ENCODE measurements at regions not wholly inside any gene's neighbourhood (a gene's known extent, or its start where the extent isn't known, plus 50 kb on each side); places are given as distances from the start of the nearest gene placed in this dataset.

DNA sequence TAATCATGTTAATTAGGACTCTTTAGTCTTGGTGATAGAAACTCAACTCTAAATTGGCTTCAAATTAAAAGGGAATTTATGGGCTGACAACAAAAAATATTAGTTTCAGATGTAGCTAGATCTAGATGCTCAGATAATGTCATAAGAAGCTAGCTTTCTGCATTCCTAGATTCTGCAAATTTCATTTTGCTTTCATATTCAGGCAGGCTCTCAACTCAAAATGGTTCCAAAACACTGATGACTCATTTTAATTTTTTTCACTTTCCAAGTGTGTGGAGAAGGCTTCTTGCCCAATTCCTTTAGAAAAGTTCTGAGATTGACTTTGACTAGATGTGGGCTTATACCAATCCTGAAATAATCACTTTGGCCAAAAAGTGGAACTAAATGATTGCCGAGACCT lies 236.7 kb upstream of the GOT2 start (continued):
- TF ChIP-seq, protein P1, sequence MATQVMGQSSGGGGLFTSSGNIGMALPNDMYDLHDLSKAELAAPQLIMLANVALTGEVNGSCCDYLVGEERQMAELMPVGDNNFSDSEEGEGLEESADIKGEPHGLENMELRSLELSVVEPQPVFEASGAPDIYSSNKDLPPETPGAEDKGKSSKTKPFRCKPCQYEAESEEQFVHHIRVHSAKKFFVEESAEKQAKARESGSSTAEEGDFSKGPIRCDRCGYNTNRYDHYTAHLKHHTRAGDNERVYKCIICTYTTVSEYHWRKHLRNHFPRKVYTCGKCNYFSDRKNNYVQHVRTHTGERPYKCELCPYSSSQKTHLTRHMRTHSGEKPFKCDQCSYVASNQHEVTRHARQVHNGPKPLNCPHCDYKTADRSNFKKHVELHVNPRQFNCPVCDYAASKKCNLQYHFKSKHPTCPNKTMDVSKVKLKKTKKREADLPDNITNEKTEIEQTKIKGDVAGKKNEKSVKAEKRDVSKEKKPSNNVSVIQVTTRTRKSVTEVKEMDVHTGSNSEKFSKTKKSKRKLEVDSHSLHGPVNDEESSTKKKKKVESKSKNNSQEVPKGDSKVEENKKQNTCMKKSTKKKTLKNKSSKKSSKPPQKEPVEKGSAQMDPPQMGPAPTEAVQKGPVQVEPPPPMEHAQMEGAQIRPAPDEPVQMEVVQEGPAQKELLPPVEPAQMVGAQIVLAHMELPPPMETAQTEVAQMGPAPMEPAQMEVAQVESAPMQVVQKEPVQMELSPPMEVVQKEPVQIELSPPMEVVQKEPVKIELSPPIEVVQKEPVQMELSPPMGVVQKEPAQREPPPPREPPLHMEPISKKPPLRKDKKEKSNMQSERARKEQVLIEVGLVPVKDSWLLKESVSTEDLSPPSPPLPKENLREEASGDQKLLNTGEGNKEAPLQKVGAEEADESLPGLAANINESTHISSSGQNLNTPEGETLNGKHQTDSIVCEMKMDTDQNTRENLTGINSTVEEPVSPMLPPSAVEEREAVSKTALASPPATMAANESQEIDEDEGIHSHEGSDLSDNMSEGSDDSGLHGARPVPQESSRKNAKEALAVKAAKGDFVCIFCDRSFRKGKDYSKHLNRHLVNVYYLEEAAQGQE (IDR thresholded peaks at IDR 0.05; ENCODE audit: unreplicated experiment), result no peak
- TF ChIP-seq EZH2 (IDR thresholded peaks at IDR 0.05; ENCODE audit: low read depth, unreplicated experiment) (no peak), JUNB (IDR thresholded peaks at IDR 0.05; ENCODE audit: unreplicated experiment) (no peak), POLR2AphosphoS5 (IDR thresholded peaks at IDR 0.05; ENCODE audit: low read depth) (no peak)
- TF ChIP-seq, protein P2, sequence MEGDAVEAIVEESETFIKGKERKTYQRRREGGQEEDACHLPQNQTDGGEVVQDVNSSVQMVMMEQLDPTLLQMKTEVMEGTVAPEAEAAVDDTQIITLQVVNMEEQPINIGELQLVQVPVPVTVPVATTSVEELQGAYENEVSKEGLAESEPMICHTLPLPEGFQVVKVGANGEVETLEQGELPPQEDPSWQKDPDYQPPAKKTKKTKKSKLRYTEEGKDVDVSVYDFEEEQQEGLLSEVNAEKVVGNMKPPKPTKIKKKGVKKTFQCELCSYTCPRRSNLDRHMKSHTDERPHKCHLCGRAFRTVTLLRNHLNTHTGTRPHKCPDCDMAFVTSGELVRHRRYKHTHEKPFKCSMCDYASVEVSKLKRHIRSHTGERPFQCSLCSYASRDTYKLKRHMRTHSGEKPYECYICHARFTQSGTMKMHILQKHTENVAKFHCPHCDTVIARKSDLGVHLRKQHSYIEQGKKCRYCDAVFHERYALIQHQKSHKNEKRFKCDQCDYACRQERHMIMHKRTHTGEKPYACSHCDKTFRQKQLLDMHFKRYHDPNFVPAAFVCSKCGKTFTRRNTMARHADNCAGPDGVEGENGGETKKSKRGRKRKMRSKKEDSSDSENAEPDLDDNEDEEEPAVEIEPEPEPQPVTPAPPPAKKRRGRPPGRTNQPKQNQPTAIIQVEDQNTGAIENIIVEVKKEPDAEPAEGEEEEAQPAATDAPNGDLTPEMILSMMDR (conservative IDR thresholded peaks at IDR 0.05; ENCODE audit: low read depth in 2 of 2), result no peak

DNA sequence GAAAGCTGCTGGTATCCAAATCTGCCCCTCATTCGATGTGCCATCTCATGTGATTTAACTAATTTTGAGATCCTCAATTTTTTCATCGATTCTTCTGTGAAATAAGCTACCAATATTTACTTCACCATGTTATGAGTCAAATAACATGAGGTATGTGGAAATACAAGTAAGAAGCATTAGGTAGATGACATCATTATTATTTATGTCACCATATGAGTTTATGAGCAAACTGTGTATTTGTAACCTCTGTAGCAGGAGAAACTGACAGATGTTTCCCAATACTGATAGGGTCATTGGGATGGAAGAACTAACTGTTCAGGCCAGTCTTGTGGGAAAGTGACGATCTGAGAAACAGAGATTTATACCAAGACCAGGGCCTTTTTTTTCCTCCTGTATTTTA lies 229.4 kb upstream of the GOT2 start:
- no peaks in the 10 kb centered on the region for H3K36me3 Mint-ChIP-seq (ENCODE audit: low read depth)
- no peak overlapping the region for H3K4me2 ChIP-seq
- no peaks in the 10 kb centered on the region; the same call in none of the 2 replicates for H3K4me1 ChIP-seq (ENCODE audit: insufficient read depth)
- no peaks in the 10 kb centered on the region for H3K79me2 ChIP-seq (replicated peaks; ENCODE audit: insufficient read depth)
- H2AFZ ChIP-seq, result no peak overlapping the region
- no peak overlapping the region for H3K27ac ChIP-seq (ENCODE audit: low read depth)
- no peaks in the 10 kb centered on the region for H3K27me3 ChIP-seq (ENCODE audit: insufficient read depth)
- DNase-seq (ENCODE audit: low spot score), result no peak
- H4K20me1 ChIP-seq (replicated peaks; ENCODE audit: insufficient read depth), result no peaks in the 10 kb centered on the region
- no peaks in the 10 kb centered on the region for H3K36me3 ChIP-seq (ENCODE audit: insufficient read depth)
- H3K9me2 ChIP-seq (ENCODE audit: insufficient read depth), result peaks cover 4% of the 10 kb centered on the region; the same call in 1 of the 2 replicates
- no peak overlapping the region for H3K27ac Mint-ChIP-seq
- ATAC-seq, result no peak
- no peaks in the 10 kb centered on the region for H3F3A ChIP-seq (replicated peaks; ENCODE audit: low read depth)
- no peaks in the 10 kb centered on the region for H3K27me3 Mint-ChIP-seq (ENCODE audit: insufficient read depth, low read depth, poor library complexity)
- H3K9me3 Mint-ChIP-seq, result peaks cover 10% of the 10 kb centered on the region; the same call in 2 of the 3 replicates
- peaks cover 21% of the 10 kb centered on the region for H3K4me1 Mint-ChIP-seq
- H3K4me3 Mint-ChIP-seq, result no peak overlapping the region
- H3K4me3 ChIP-seq, result no peak overlapping the region
- TF ChIP-seq, protein P1 (IDR thresholded peaks at IDR 0.05; ENCODE audit: unreplicated experiment), result no peak
- TF ChIP-seq JUNB (IDR thresholded peaks at IDR 0.05; ENCODE audit: unreplicated experiment), result no peak
- TF ChIP-seq EZH2phosphoT487 (IDR thresholded peaks at IDR 0.05; ENCODE audit: unreplicated experiment), result no peak
- TF ChIP-seq CREB1 (CRISPR knock-in tag; IDR thresholded peaks at IDR 0.05; ENCODE audit: low read depth), result no peak
- TF ChIP-seq, protein P3, sequence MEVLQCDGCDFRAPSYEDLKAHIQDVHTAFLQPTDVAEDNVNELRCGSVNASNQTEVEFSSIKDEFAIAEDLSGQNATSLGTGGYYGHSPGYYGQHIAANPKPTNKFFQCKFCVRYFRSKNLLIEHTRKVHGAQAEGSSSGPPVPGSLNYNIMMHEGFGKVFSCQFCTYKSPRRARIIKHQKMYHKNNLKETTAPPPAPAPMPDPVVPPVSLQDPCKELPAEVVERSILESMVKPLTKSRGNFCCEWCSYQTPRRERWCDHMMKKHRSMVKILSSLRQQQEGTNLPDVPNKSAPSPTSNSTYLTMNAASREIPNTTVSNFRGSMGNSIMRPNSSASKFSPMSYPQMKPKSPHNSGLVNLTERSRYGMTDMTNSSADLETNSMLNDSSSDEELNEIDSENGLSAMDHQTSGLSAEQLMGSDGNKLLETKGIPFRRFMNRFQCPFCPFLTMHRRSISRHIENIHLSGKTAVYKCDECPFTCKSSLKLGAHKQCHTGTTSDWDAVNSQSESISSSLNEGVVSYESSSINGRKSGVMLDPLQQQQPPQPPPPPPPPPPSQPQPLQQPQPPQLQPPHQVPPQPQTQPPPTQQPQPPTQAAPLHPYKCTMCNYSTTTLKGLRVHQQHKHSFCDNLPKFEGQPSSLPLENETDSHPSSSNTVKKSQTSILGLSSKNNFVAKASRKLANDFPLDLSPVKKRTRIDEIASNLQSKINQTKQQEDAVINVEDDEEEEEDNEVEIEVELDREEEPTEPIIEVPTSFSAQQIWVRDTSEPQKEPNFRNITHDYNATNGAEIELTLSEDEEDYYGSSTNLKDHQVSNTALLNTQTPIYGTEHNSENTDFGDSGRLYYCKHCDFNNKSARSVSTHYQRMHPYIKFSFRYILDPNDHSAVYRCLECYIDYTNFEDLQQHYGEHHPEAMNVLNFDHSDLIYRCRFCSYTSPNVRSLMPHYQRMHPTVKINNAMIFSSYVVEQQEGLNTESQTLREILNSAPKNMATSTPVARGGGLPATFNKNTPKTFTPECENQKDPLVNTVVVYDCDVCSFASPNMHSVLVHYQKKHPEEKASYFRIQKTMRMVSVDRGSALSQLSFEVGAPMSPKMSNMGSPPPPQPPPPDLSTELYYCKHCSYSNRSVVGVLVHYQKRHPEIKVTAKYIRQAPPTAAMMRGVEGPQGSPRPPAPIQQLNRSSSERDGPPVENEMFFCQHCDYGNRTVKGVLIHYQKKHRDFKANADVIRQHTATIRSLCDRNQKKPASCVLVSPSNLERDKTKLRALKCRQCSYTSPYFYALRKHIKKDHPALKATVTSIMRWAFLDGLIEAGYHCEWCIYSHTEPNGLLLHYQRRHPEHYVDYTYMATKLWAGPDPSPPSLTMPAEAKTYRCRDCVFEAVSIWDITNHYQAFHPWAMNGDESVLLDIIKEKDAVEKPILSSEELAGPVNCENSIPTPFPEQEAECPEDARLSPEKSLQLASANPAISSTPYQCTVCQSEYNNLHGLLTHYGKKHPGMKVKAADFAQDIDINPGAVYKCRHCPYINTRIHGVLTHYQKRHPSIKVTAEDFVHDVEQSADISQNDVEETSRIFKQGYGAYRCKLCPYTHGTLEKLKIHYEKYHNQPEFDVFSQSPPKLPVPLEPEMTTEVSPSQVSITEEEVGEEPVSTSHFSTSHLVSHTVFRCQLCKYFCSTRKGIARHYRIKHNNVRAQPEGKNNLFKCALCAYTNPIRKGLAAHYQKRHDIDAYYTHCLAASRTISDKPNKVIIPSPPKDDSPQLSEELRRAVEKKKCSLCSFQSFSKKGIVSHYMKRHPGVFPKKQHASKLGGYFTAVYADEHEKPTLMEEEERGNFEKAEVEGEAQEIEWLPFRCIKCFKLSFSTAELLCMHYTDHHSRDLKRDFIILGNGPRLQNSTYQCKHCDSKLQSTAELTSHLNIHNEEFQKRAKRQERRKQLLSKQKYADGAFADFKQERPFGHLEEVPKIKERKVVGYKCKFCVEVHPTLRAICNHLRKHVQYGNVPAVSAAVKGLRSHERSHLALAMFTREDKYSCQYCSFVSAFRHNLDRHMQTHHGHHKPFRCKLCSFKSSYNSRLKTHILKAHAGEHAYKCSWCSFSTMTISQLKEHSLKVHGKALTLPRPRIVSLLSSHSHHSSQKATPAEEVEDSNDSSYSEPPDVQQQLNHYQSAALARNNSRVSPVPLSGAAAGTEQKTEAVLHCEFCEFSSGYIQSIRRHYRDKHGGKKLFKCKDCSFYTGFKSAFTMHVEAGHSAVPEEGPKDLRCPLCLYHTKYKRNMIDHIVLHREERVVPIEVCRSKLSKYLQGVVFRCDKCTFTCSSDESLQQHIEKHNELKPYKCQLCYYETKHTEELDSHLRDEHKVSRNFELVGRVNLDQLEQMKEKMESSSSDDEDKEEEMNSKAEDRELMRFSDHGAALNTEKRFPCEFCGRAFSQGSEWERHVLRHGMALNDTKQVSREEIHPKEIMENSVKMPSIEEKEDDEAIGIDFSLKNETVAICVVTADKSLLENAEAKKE (CRISPR knock-in tag; IDR thresholded peaks at IDR 0.05), result no peak
- TF ChIP-seq EZH2 (IDR thresholded peaks at IDR 0.05; ENCODE audit: low read depth, unreplicated experiment), result no peak
- no peak for TF ChIP-seq NANOG (IDR thresholded peaks at IDR 0.05; ENCODE audit: borderline replicate concordance)
- TF ChIP-seq ZNF114 (CRISPR knock-in tag; IDR thresholded peaks at IDR 0.05), result no peak
